SK-N-SH (cell line): ENCODE measurements at regions not wholly inside any gene's neighbourhood (a gene's known extent, or its start where the extent isn't known, plus 50 kb on each side); places are given as distances from the start of the nearest gene placed in this dataset.

Experiments used
- CTCF ChIP-seq: fragments of 200-600 bp; sonication (generic); IDR thresholded peaks from 2 replicates; pipeline ENCODE4 v1.6.1; 2017; ENCODE audit warnings: antibody characterized with exemption, mild to moderate bottlenecking, moderate library complexity
- ELF1 ChIP-seq: IDR thresholded peaks from 2 replicates; pipeline ENCODE4 v1.4.0; 2012
- EP300 ChIP-seq, 2 experiments: IDR thresholded peaks; 2 replicates each; pipeline versions ENCODE4 v1.4.0 to v1.6.1; 2012; ENCODE audit warnings: borderline replicate concordance in 1 of 2, low read depth in 1 of 2, low read length in 1 of 2
- EZH2phosphoT487 ChIP-seq: fragments of 200-600 bp; sonication (generic); IDR thresholded peaks from 2 replicates; pipeline ENCODE4 v1.6.1; 2017; ENCODE audit warnings: low read depth, mixed run types, mild to moderate bottlenecking, antibody characterized with exemption, moderate library complexity, borderline replicate concordance
- JUND ChIP-seq: IDR thresholded peaks from 2 replicates; pipeline ENCODE4 v1.4.0; 2012
- MAX ChIP-seq: IDR thresholded peaks from 2 replicates; pipeline ENCODE4 v1.4.0; 2012; ENCODE audit warnings: low read depth
- NFIC ChIP-seq: IDR thresholded peaks from 2 replicates; pipeline ENCODE4 v1.4.0; 2012; ENCODE audit warnings: borderline replicate concordance
- RFX5 ChIP-seq: IDR thresholded peaks from 2 replicates; pipeline ENCODE4 v1.6.1; 2012; ENCODE audit warnings: mild to moderate bottlenecking, improper control_type of control experiment, low read length
- SMC3 ChIP-seq: IDR thresholded peaks from 2 replicates; pipeline ENCODE4 v1.6.1; 2012; ENCODE audit warnings: low read depth, low read length, improper control_type of control experiment
- TF ChIP-seq, protein P1 (sequence below): IDR thresholded peaks from 2 replicates; pipeline ENCODE4 v1.4.0; 2012; ENCODE audit warnings: low read depth, borderline replicate concordance

GRCh38 chr18:54023471-54023870 lies 201.0 kb downstream of the MBD2 start:
- TF ChIP-seq, protein P1, sequence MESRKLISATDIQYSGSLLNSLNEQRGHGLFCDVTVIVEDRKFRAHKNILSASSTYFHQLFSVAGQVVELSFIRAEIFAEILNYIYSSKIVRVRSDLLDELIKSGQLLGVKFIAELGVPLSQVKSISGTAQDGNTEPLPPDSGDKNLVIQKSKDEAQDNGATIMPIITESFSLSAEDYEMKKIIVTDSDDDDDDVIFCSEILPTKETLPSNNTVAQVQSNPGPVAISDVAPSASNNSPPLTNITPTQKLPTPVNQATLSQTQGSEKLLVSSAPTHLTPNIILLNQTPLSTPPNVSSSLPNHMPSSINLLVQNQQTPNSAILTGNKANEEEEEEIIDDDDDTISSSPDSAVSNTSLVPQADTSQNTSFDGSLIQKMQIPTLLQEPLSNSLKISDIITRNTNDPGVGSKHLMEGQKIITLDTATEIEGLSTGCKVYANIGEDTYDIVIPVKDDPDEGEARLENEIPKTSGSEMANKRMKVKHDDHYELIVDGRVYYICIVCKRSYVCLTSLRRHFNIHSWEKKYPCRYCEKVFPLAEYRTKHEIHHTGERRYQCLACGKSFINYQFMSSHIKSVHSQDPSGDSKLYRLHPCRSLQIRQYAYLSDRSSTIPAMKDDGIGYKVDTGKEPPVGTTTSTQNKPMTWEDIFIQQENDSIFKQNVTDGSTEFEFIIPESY, result no peak
- no peak for TF ChIP-seq EP300 (IDR thresholded peaks at IDR 0.05; ENCODE audit: borderline replicate concordance in 1 of 2, low read depth in 1 of 2, low read length in 1 of 2)
- no peak for TF ChIP-seq NFIC
- TF ChIP-seq EZH2phosphoT487, result no peak
- no peak for TF ChIP-seq CTCF
- TF ChIP-seq RFX5, result no peak
- TF ChIP-seq SMC3, result no peak
- no peak for TF ChIP-seq JUND
- no peak for TF ChIP-seq ELF1
- no peak for TF ChIP-seq MAX
